GM23248 (cell line): ENCODE measurements at regions not wholly inside any gene's neighbourhood (a gene's known extent, or its start where the extent isn't known, plus 50 kb on each side); places are given as distances from the start of the nearest gene placed in this dataset.

Source experiments
- EZH2 ChIP-seq: fragments of 200-600 bp; sonication (generic); IDR thresholded peaks from 2 replicates; pipeline ENCODE4 v1.6.1; 2018; ENCODE audit warnings: antibody characterized with exemption, mild to moderate bottlenecking; ENCODE audit not compliant: insufficient read depth, poor library complexity, severe bottlenecking
- EZH2phosphoT487 ChIP-seq: fragments of 200-600 bp; sonication (generic); IDR thresholded peaks from 2 replicates; pipeline ENCODE4 v1.6.1; 2018; ENCODE audit warnings: antibody characterized with exemption, moderate library complexity, mild to moderate bottlenecking, low read depth; ENCODE audit not compliant: insufficient read depth

DNA sequence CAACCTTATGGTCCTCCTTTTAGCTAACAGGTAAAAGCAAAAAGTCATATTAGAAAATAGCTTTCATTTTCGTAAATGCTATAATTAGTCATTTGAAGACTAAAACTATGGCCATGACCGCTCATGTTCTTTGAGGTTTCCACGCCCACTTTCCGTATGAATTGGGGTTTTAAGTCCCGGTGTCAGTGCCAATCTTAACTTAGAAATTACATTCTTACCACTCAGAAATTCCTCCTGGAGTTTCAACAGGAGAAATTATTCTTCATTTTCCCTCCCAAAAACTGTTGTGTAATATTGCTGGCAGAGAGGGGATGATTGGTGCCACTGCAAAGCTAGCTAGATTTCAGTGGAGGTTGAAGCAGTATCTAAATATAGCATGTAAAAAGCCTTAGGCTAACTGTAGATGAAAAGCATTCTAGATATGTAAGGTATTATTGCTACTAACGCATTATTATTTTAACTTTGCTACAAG lies 71.0 kb upstream of the MDFIC2 start:
- TF ChIP-seq EZH2 (no peak), EZH2phosphoT487 (no peak)
